ENCODE measurements at regions not wholly inside any gene's neighbourhood (a gene's known extent, or its start where the extent isn't known, plus 50 kb on each side); places are given as distances from the start of the nearest gene placed in this dataset.
A peak's percentile ranks its signal among the peaks of the same experiment; 100 is the strongest.

DNA sequence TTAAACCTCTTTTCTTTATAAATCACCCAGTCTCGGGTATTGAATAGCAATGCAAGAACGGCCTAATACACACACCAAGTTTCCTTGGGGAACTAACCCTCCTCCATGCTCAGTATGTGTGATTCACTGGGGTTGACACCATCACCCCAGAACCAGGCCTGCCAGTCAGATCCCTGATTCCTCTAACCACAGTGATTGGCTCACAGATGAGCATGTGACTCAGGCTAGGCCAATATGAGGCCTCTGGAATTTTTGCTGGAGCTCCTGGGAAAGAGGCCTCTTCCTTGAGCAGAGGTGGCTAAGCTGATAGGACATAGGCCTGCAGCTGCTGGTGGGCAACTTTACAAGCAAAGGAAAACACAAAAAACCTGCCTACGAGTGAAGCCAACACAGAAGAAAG, 74.7 kb upstream of the ZBTB40 start:
- Histone ChIP-seq H3K23ac (ENCODE audit: low read length in 2 of 2) (no peak overlapping the region), H3K14ac (ENCODE audit: low read length in 2 of 2) (no peak overlapping the region), H2AK5ac (ENCODE audit: low read length, severe bottlenecking) (no peak overlapping the region), H3K79me1 (replicated peaks; ENCODE audit: low read length, poor library complexity, severe bottlenecking) (no peaks in the 10 kb centered on the region), H2BK12ac (ENCODE audit: low read length in 2 of 2) (no peak overlapping the region), H2BK15ac (ENCODE audit: low read depth, poor library complexity, severe bottlenecking) (no peak overlapping the region), H4K8ac (ENCODE audit: low read length) (peak overlapping the region; percentile 20), H3K18ac (ENCODE audit: low read depth in 1 of 2, low read length in 2 of 2) (no peak overlapping the region), H2BK120ac (ENCODE audit: low read depth, low read length) (no peak overlapping the region), H3K4ac (ENCODE audit: low read depth in 1 of 2, low read length in 2 of 2) (no peak overlapping the region), H3K27me3 (ENCODE audit: control insufficient read depth in 1 of 2, insufficient read depth in 1 of 2, low read length in 2 of 2) (peaks cover under 1 to 19% of the 10 kb centered on the region in 2 experiments), H3K9me3 (ENCODE audit: control insufficient read depth, low read length) (peaks cover 8% of the 10 kb centered on the region), H3K27ac (ENCODE audit: low read length, poor library complexity, severe bottlenecking) (no peak overlapping the region), H2AFZ (ENCODE audit: low read depth, low read length) (no peak overlapping the region), H3K4me3 (ENCODE audit: insufficient read depth in 1 of 2, low read depth in 1 of 2, low read length in 2 of 2) (no peak overlapping the region), H2BK5ac (ENCODE audit: low read depth, low read length, poor library complexity, severe bottlenecking) (no peak overlapping the region), H3K36me3 (ENCODE audit: control insufficient read depth in 1 of 2, insufficient read depth in 2 of 2, low read depth in 1 of 2, low read length in 2 of 2) (no peaks in the 10 kb centered on the region), H3K4me2 (ENCODE audit: low read length, poor library complexity, severe bottlenecking) (no peak overlapping the region), H3K9ac (ENCODE audit: low read length) (no peak overlapping the region), H4K91ac (ENCODE audit: low read length) (no peak overlapping the region), H3K4me1 (ENCODE audit: control insufficient read depth, insufficient read depth, low read depth, low read length) (peaks cover 5% of the 10 kb centered on the region)
- DNase-seq: peak; percentile 5
- 78% methylated on average over 3 of the region's 3 CpGs for WGBS

DNA sequence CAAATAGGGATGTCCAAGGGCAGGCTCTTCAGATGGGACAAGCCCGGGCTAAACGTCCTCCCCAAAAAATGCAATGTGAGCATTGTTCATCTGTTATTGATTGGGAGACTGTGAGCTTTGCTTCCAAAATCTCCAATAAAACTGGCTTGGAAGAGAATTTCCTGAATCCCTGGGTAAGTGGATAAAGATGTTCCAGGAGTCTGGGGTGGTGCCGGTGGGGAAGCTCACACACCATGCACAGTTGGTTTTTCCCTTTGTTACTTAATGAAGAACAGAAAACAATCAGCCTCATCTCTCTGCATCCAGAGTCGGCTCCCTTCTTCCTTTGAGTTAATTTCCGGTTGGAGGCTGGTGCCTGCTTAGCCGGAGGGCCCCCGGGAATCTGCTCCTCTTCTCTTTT, 72.1 kb upstream of the ZBTB40 start:
- peak overlapping the region; percentile 29 for H3K9ac ChIP-seq (ENCODE audit: low read length)
- H3K14ac ChIP-seq (ENCODE audit: low read length in 2 of 2): no peak overlapping the region
- WGBS: 78% methylated on average over 7 of the region's 7 CpGs
- H3K23ac ChIP-seq (ENCODE audit: low read length in 2 of 2): no peak overlapping the region
- no peak overlapping the region for H4K8ac ChIP-seq (ENCODE audit: low read length)
- peak overlapping the region in 1 of 2 experiments; percentile 4 for H3K4me3 ChIP-seq (ENCODE audit: insufficient read depth in 1 of 2, low read depth in 1 of 2, low read length in 2 of 2)
- H3K27me3 ChIP-seq (ENCODE audit: control insufficient read depth in 1 of 2, insufficient read depth in 1 of 2, low read length in 2 of 2): peaks cover 0 to 25% of the 10 kb centered on the region in 2 experiments
- no peaks in the 10 kb centered on the region for H3K36me3 ChIP-seq (ENCODE audit: control insufficient read depth in 1 of 2, insufficient read depth in 2 of 2, low read depth in 1 of 2, low read length in 2 of 2)
- no peak overlapping the region for H2BK15ac ChIP-seq (ENCODE audit: low read depth, poor library complexity, severe bottlenecking)
- H3K4me1 ChIP-seq (ENCODE audit: control insufficient read depth, insufficient read depth, low read depth, low read length): peaks cover 5% of the 10 kb centered on the region
- no peak for DNase-seq
- H3K18ac ChIP-seq (ENCODE audit: low read depth in 1 of 2, low read length in 2 of 2): no peak overlapping the region
- no peaks in the 10 kb centered on the region for H3K9me3 ChIP-seq (ENCODE audit: control insufficient read depth, low read length)
- no peak overlapping the region for H2AFZ ChIP-seq (ENCODE audit: low read depth, low read length)
- H2BK12ac ChIP-seq (ENCODE audit: low read length in 2 of 2): no peak overlapping the region
- no peak overlapping the region for H3K27ac ChIP-seq (ENCODE audit: low read length, poor library complexity, severe bottlenecking)
- H2BK120ac ChIP-seq (ENCODE audit: low read depth, low read length): no peak overlapping the region
- H4K91ac ChIP-seq (ENCODE audit: low read length): no peak overlapping the region
- no peaks in the 10 kb centered on the region for H3K79me1 ChIP-seq (replicated peaks; ENCODE audit: low read length, poor library complexity, severe bottlenecking)
- no peak overlapping the region for H3K4ac ChIP-seq (ENCODE audit: low read depth in 1 of 2, low read length in 2 of 2)
- no peak overlapping the region for H2BK5ac ChIP-seq (ENCODE audit: low read depth, low read length, poor library complexity, severe bottlenecking)
- no peak overlapping the region for H3K4me2 ChIP-seq (ENCODE audit: low read length, poor library complexity, severe bottlenecking)
- no peak overlapping the region for H2AK5ac ChIP-seq (ENCODE audit: low read length, severe bottlenecking)

DNA sequence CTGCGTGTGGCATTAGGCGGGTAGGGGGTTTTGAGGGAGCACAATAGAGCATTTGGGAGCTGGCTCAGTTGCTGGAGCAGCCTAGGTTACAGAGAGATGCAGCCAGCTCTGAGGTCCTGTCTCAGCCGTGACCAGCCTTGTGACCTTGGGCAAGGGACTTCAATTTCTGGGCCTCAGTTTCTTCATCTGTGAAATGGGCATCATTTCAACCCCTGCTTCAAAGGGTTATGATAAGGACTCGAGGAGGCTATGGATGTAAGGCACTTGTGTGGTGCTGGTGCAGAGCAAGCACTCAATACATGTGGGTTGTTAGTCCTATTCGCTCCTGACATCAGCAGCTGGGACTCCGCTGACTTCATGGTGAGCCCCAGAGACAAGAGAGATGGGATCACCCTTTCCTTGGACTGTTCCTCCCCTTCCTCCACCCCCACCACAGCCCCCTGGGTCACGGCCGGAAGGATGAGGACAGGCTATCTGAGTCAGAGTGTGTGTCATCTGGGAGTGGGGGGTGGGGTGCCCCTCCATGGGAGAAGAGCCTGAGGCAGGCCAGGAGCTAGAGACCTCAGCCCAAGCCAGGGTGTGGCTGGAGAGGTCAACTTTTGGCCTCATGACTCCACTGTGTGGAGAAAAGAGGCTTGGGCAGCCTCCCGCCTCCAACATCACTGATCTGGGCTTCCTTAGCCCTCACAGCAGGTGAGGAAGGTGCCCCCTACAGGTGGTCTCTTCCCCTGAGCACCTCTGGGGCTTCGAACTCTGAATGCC, 71.4 kb upstream of the ZBTB40 start:
- H2BK12ac ChIP-seq (ENCODE audit: low read length in 2 of 2): no peak overlapping the region
- H3K27me3 ChIP-seq (ENCODE audit: control insufficient read depth in 1 of 2, insufficient read depth in 1 of 2, low read length in 2 of 2): peaks cover 0 to 29% of the 10 kb centered on the region in 2 experiments
- H3K9me3 ChIP-seq (ENCODE audit: control insufficient read depth, low read length): no peaks in the 10 kb centered on the region
- H4K8ac ChIP-seq (ENCODE audit: low read length): no peak overlapping the region
- no peak overlapping the region for H2AK5ac ChIP-seq (ENCODE audit: low read length, severe bottlenecking)
- no peak overlapping the region for H4K91ac ChIP-seq (ENCODE audit: low read length)
- no peaks in the 10 kb centered on the region for H3K79me1 ChIP-seq (replicated peaks; ENCODE audit: low read length, poor library complexity, severe bottlenecking)
- peak overlapping the region in 1 of 2 experiments; percentile 0 for H3K18ac ChIP-seq (ENCODE audit: low read depth in 1 of 2, low read length in 2 of 2)
- no peak overlapping the region for H2AFZ ChIP-seq (ENCODE audit: low read depth, low read length)
- H3K4ac ChIP-seq (ENCODE audit: low read depth in 1 of 2, low read length in 2 of 2): no peak overlapping the region
- peak overlapping the region; percentile 29 for H3K9ac ChIP-seq (ENCODE audit: low read length)
- peak; percentile 68 for DNase-seq
- peak overlapping the region in 1 of 2 experiments; percentile 4 for H3K4me3 ChIP-seq (ENCODE audit: insufficient read depth in 1 of 2, low read depth in 1 of 2, low read length in 2 of 2)
- peaks cover 5% of the 10 kb centered on the region for H3K4me1 ChIP-seq (ENCODE audit: control insufficient read depth, insufficient read depth, low read depth, low read length)
- no peak overlapping the region for H2BK15ac ChIP-seq (ENCODE audit: low read depth, poor library complexity, severe bottlenecking)
- no peak overlapping the region for H3K27ac ChIP-seq (ENCODE audit: low read length, poor library complexity, severe bottlenecking)
- 82% methylated on average over 8 of the region's 10 CpGs for WGBS
- H3K4me2 ChIP-seq (ENCODE audit: low read length, poor library complexity, severe bottlenecking): no peak overlapping the region
- no peak overlapping the region for H3K23ac ChIP-seq (ENCODE audit: low read length in 2 of 2)
- H3K14ac ChIP-seq (ENCODE audit: low read length in 2 of 2): peak overlapping the region in 1 of 2 experiments; percentile 26
- no peak overlapping the region for H2BK5ac ChIP-seq (ENCODE audit: low read depth, low read length, poor library complexity, severe bottlenecking)
- no peaks in the 10 kb centered on the region for H3K36me3 ChIP-seq (ENCODE audit: control insufficient read depth in 1 of 2, insufficient read depth in 2 of 2, low read depth in 1 of 2, low read length in 2 of 2)
- H2BK120ac ChIP-seq (ENCODE audit: low read depth, low read length): no peak overlapping the region

DNA sequence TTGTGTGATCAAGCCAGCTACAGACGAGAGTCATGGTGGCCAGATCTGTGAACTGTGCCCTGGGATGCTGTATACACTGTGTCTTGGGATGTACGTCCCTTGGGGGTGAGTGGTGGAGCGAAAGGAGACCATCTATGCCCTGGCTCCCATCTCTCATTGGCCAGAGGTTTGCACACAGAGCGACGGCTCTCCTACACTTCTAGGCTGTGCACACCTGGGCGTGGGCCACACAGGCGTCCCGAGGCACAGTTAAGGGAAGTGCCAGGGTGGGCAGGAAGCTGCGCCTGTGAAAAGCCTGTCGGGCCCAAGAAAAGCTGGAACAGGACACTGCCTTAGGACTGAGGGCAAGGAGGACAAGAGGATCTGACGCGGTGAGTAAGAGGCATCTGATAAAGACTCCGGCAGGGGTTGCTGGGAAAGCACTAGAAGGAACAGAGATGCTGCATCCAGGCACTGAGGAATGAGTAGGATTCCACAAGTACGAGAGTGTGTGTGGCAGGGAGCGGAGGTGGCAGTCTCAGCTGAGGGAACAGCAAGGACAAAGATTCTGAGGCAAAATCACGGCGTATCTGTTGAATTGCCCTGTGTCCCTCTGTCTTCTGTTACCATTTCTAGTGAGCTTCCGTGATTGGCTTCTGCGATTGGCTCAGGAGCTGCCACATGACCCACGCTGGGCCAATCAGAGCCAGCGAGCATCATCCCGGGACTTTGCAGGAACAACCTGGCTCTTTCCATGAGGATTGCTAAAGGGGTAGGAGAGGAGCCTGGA, 67.9 kb upstream of the ZBTB40 start:
- no peak overlapping the region for H4K8ac ChIP-seq (ENCODE audit: low read length)
- DNase-seq: no peak
- no peak overlapping the region for H2BK15ac ChIP-seq (ENCODE audit: low read depth, poor library complexity, severe bottlenecking)
- no peaks in the 10 kb centered on the region for H3K9me3 ChIP-seq (ENCODE audit: control insufficient read depth, low read length)
- no peak overlapping the region for H2BK120ac ChIP-seq (ENCODE audit: low read depth, low read length)
- H3K4me3 ChIP-seq (ENCODE audit: insufficient read depth in 1 of 2, low read depth in 1 of 2, low read length in 2 of 2): no peak overlapping the region
- H2BK5ac ChIP-seq (ENCODE audit: low read depth, low read length, poor library complexity, severe bottlenecking): no peak overlapping the region
- H3K4me1 ChIP-seq (ENCODE audit: control insufficient read depth, insufficient read depth, low read depth, low read length): peaks cover 5% of the 10 kb centered on the region
- H3K36me3 ChIP-seq (ENCODE audit: control insufficient read depth in 1 of 2, insufficient read depth in 2 of 2, low read depth in 1 of 2, low read length in 2 of 2): no peaks in the 10 kb centered on the region
- H3K18ac ChIP-seq (ENCODE audit: low read depth in 1 of 2, low read length in 2 of 2): no peak overlapping the region
- peaks cover 0 to 57% of the 10 kb centered on the region in 2 experiments for H3K27me3 ChIP-seq (ENCODE audit: control insufficient read depth in 1 of 2, insufficient read depth in 1 of 2, low read length in 2 of 2)
- no peak overlapping the region for H3K9ac ChIP-seq (ENCODE audit: low read length)
- no peaks in the 10 kb centered on the region for H3K79me1 ChIP-seq (replicated peaks; ENCODE audit: low read length, poor library complexity, severe bottlenecking)
- H2AFZ ChIP-seq (ENCODE audit: low read depth, low read length): no peak overlapping the region
- 91% methylated on average over 22 of the region's 22 CpGs for WGBS
- no peak overlapping the region for H3K4me2 ChIP-seq (ENCODE audit: low read length, poor library complexity, severe bottlenecking)
- peak overlapping the region in 1 of 2 experiments; percentile 6 for H3K14ac ChIP-seq (ENCODE audit: low read length in 2 of 2)
- no peak overlapping the region for H3K4ac ChIP-seq (ENCODE audit: low read depth in 1 of 2, low read length in 2 of 2)
- no peak overlapping the region for H2BK12ac ChIP-seq (ENCODE audit: low read length in 2 of 2)
- H4K91ac ChIP-seq (ENCODE audit: low read length): no peak overlapping the region
- H2AK5ac ChIP-seq (ENCODE audit: low read length, severe bottlenecking): no peak overlapping the region
- no peak overlapping the region for H3K23ac ChIP-seq (ENCODE audit: low read length in 2 of 2)
- no peak overlapping the region for H3K27ac ChIP-seq (ENCODE audit: low read length, poor library complexity, severe bottlenecking)

Measured in mesenchymal stem cell (in vitro differentiated cells and primary cell).